GM23338 (cell line): ENCODE measurements at regions not wholly inside any gene's neighbourhood (a gene's known extent, or its start where the extent isn't known, plus 50 kb on each side); places are given as distances from the start of the nearest gene placed in this dataset.
A peak's percentile ranks its signal among the peaks of the same experiment; 100 is the strongest.

ENCODE experiments used
- ATAC-seq: fragments of 200-7000 bp; cut with Tn5 transposase; 3 replicates; pipeline ENCODE4 v1.9.1; 2020
- DNase-seq: peaks from one replicate; pipeline ENCODE4 v3.0.0-alpha.2; 2015; ENCODE audit warnings: low spot score
- H2AFZ ChIP-seq: fragments of 200-600 bp; sonication (generic); 2 replicates; pipeline ENCODE4 v1.8.0; 2016; ENCODE audit warnings: antibody characterized with exemption, mild to moderate bottlenecking, moderate library complexity
- H3F3A ChIP-seq: fragments of 200-600 bp; sonication (generic); replicated peaks from 2 replicates; pipeline ENCODE4 v1.8.0; 2017; ENCODE audit warnings: antibody characterized with exemption, mixed run types, low read depth
- H3K27ac ChIP-seq: fragments of 200-600 bp; sonication (generic); 2 replicates; pipeline ENCODE4 v1.6.1; 2016; ENCODE audit warnings: low read depth
- H3K27me3 ChIP-seq: fragments of 200-600 bp; sonication (generic); 2 replicates; pipeline ENCODE4 v1.8.0; 2016; ENCODE audit warnings: mild to moderate bottlenecking, mixed run types, moderate library complexity; ENCODE audit not compliant: insufficient read depth
- H3K36me3 ChIP-seq: fragments of 200-600 bp; sonication (generic); 2 replicates; pipeline ENCODE4 v1.8.0; 2016; ENCODE audit warnings: mild to moderate bottlenecking; ENCODE audit not compliant: insufficient read depth
- H3K4me1 ChIP-seq: fragments of 200-600 bp; sonication (generic); 2 replicates; pipeline ENCODE4 v1.8.0; 2016; ENCODE audit warnings: mild to moderate bottlenecking, moderate library complexity; ENCODE audit not compliant: insufficient read depth
- H3K4me2 ChIP-seq: fragments of 200-600 bp; sonication (generic); 2 replicates; pipeline ENCODE4 v1.7.1; 2017; ENCODE audit warnings: mixed run types
- H3K4me3 ChIP-seq: fragments of 200-600 bp; sonication (generic); 2 replicates; pipeline ENCODE4 v1.6.1; 2016; ENCODE audit warnings: mixed run types
- H3K79me2 ChIP-seq: fragments of 200-600 bp; sonication (generic); replicated peaks from 2 replicates; pipeline ENCODE4 v1.8.0; 2017; ENCODE audit warnings: mild to moderate bottlenecking; ENCODE audit not compliant: insufficient read depth
- H3K9me2 ChIP-seq: fragments of 200-600 bp; sonication (generic); 2 replicates; pipeline ENCODE4 v1.8.0; 2017; ENCODE audit not compliant: insufficient read depth
- H4K20me1 ChIP-seq: fragments of 200-600 bp; sonication (generic); replicated peaks from 2 replicates; pipeline ENCODE4 v1.8.0; 2017; ENCODE audit warnings: mild to moderate bottlenecking; ENCODE audit not compliant: insufficient read depth
- H3K27ac Mint-ChIP-seq: 2 replicates; pipeline ENCODE4 v1.8.0; 2020; ENCODE audit warnings: inconsistent platforms, mild to moderate bottlenecking, moderate library complexity, mixed read lengths
- H3K27me3 Mint-ChIP-seq: 3 replicates; pipeline ENCODE4 v1.8.0; 2022; ENCODE audit warnings: low read depth, mild to moderate bottlenecking, moderate library complexity, mixed read lengths, inconsistent platforms; ENCODE audit not compliant: insufficient read depth, poor library complexity
- H3K36me3 Mint-ChIP-seq: 3 replicates; pipeline ENCODE4 v1.8.0; 2021; ENCODE audit warnings: low read depth, mild to moderate bottlenecking, inconsistent platforms, moderate library complexity, mixed read lengths
- H3K4me1 Mint-ChIP-seq: 3 replicates; pipeline ENCODE4 v1.8.0; 2020; ENCODE audit warnings: mild to moderate bottlenecking, inconsistent platforms, mixed read lengths
- H3K4me3 Mint-ChIP-seq: 3 replicates; pipeline ENCODE4 v1.8.0; 2021; ENCODE audit warnings: moderate library complexity, mild to moderate bottlenecking, inconsistent platforms, mixed read lengths
- H3K9me3 Mint-ChIP-seq: 3 replicates; pipeline ENCODE4 v1.8.0; 2020; ENCODE audit warnings: moderate library complexity, mild to moderate bottlenecking, inconsistent platforms, mixed read lengths
- CREB1 ChIP-seq: fragments of 250-450 bp; sonication (Bioruptor Pico); IDR thresholded peaks from 2 replicates; pipeline ENCODE4 v1.5.0; 2020; ENCODE audit warnings: low read depth, mild to moderate bottlenecking, moderate library complexity
- ETS1 ChIP-seq: IDR thresholded peaks from 2 replicates; pipeline ENCODE4 v1.6.1; 2016; ENCODE audit warnings: antibody characterized with exemption
- EZH2 ChIP-seq: fragments of 200-600 bp; sonication (generic); IDR thresholded peaks from one replicate; pipeline ENCODE4 v1.8.0; 2017; ENCODE audit warnings: antibody characterized with exemption, mild to moderate bottlenecking, low read depth; ENCODE audit not compliant: unreplicated experiment
- EZH2phosphoT487 ChIP-seq: fragments of 200-600 bp; sonication (generic); IDR thresholded peaks from one replicate; pipeline ENCODE4 v1.8.1; 2018; ENCODE audit warnings: antibody characterized with exemption; ENCODE audit not compliant: unreplicated experiment
- JUNB ChIP-seq: IDR thresholded peaks from one replicate; pipeline ENCODE4 v1.6.1; 2016; ENCODE audit warnings: antibody characterized with exemption; ENCODE audit not compliant: unreplicated experiment
- NANOG ChIP-seq: IDR thresholded peaks from 2 replicates; pipeline ENCODE4 v1.6.1; 2016; ENCODE audit warnings: antibody characterized with exemption, borderline replicate concordance
- POLR2AphosphoS5 ChIP-seq: IDR thresholded peaks from 2 replicates; pipeline ENCODE4 v1.6.1; 2016; ENCODE audit warnings: antibody characterized with exemption, low read depth
- REST ChIP-seq: IDR thresholded peaks from one replicate; pipeline ENCODE4 v1.6.1; 2018; ENCODE audit warnings: antibody characterized with exemption; ENCODE audit not compliant: unreplicated experiment
- STAT1 ChIP-seq: IDR thresholded peaks from one replicate; pipeline ENCODE4 v1.6.1; 2016; ENCODE audit warnings: antibody characterized with exemption; ENCODE audit not compliant: unreplicated experiment
- ZNF114 ChIP-seq: fragments of 250-450 bp; sonication (Bioruptor Pico); IDR thresholded peaks from 2 replicates; pipeline ENCODE4 v1.5.0; 2020; ENCODE audit warnings: mild to moderate bottlenecking, moderate library complexity
- ZNF331 ChIP-seq: fragments of 250-450 bp; sonication (Bioruptor Pico); IDR thresholded peaks from 2 replicates; pipeline ENCODE4 v1.5.0; 2020; ENCODE audit warnings: low read depth, mild to moderate bottlenecking, moderate library complexity
- ZNF462 ChIP-seq: fragments of 250-450 bp; sonication (Bioruptor Pico); IDR thresholded peaks from 2 replicates; pipeline ENCODE4 v1.5.0; 2020; ENCODE audit warnings: mild to moderate bottlenecking, moderate library complexity

- Histone ChIP-seq H3K36me3 (peaks cover 3% of the 10 kb centered on the region; the same call in 1 of the 2 replicates), H3K27me3 (no peaks in the 10 kb centered on the region), H3K4me2 (no peak overlapping the region), H3K27ac (no peak overlapping the region), H3F3A (no peaks in the 10 kb centered on the region), H3K9me2 (no peaks in the 10 kb centered on the region), H2AFZ (peak overlapping the region; percentile 52; the same call in 1 of the 2 replicates), H3K79me2 (no peaks in the 10 kb centered on the region), H3K4me3 (no peak overlapping the region), H4K20me1 (no peaks in the 10 kb centered on the region), H3K4me1 (no peaks in the 10 kb centered on the region)
- ATAC-seq (no peak), DNase-seq (no peak)
- H3K9me3 Mint-ChIP-seq = peaks cover 5% of the 10 kb centered on the region; the same call in 2 of the 3 replicates
- TF ChIP-seq REST (no peak), ETS1 (no peak), NANOG (no peak), EZH2 (no peak), ZNF114 (no peak), POLR2AphosphoS5 (no peak), CREB1 (CRISPR knock-in tag) (no peak), JUNB (no peak), STAT1 (no peak), ZNF462 (CRISPR knock-in tag) (no peak), ZNF331 (CRISPR knock-in tag) (no peak), EZH2phosphoT487 (no peak)
- no peak overlapping the region for H3K27ac Mint-ChIP-seq
- no peaks in the 10 kb centered on the region; the same call in 2 of the 3 replicates for H3K4me1 Mint-ChIP-seq
- peaks cover 3% of the 10 kb centered on the region; the same call in 1 of the 3 replicates for H3K36me3 Mint-ChIP-seq
- no peak overlapping the region for H3K4me3 Mint-ChIP-seq
- no peaks in the 10 kb centered on the region for H3K27me3 Mint-ChIP-seq
Measured at GRCh38 chr3:23086331-23086730, 116.8 kb upstream of the UBE2E2 start.
